Breast epithelium (tissue), 4 donors: ENCODE measurements at regions not wholly inside any gene's neighbourhood (a gene's known extent, or its start where the extent isn't known, plus 50 kb on each side); places are given as distances from the start of the nearest gene placed in this dataset.

Experiments used
- DNase-seq, 2 donors: peaks; one replicate each; pipeline ENCODE4 v3.0.0-alpha.2; 2019; ENCODE audit warnings: low spot score in 2 of 2
- H3K27ac ChIP-seq, 2 donors: fragments of 200-600 bp; sonication (generic) in 1 of 2; one replicate each; pipeline ENCODE4 v1.5.1; 2016 to 2019; ENCODE audit warnings: mild to moderate bottlenecking in 1 of 2
- H3K27me3 ChIP-seq, 2 donors: fragments of 200-600 bp; sonication (generic) in 1 of 2; one replicate each; pipeline versions ENCODE4 v1.5.1 to v1.6.0; 2017 to 2019; ENCODE audit warnings: control low read depth in 1 of 2, mild to moderate bottlenecking in 1 of 2
- H3K36me3 ChIP-seq: fragments of 200-600 bp; one replicate; pipeline ENCODE4 v1.5.1; 2019
- H3K4me1 ChIP-seq, 2 donors: fragments of 200-600 bp; sonication (generic); one replicate each; pipeline ENCODE4 v1.5.1; 2016 to 2019; ENCODE audit warnings: control low read depth in 1 of 2
- H3K4me3 ChIP-seq, 3 donors: fragments of 200-600 bp; sonication (generic); 1 replicate in 2 of 3; 2 replicates in 1 of 3; pipeline ENCODE4 v1.5.1; 2016 to 2019; ENCODE audit warnings: mild to moderate bottlenecking in 3 of 3, moderate library complexity in 2 of 3
- H3K9me3 ChIP-seq, 2 donors: fragments of 200-600 bp; sonication (generic) in 1 of 2; one replicate each; pipeline ENCODE4 v1.5.1; 2016 to 2019; ENCODE audit warnings: control low read depth in 1 of 2
- POLR2A ChIP-seq: fragments of 450-650 bp; IDR thresholded peaks from one replicate; pipeline ENCODE4 v1.6.1; 2016; ENCODE audit warnings: antibody characterized with exemption, mild to moderate bottlenecking, moderate library complexity
- POLR2AphosphoS5 ChIP-seq, 3 donors: sonication (generic); formaldehyde crosslinking; IDR thresholded peaks; one replicate each; pipeline ENCODE4 v1.6.1; 2017; ENCODE audit warnings: antibody characterized with exemption in 3 of 3
- intact Hi-C: fragments of 100-400 bp; cut with DNase I; formaldehyde crosslinking; loops from one replicate; pipeline ENCODE4 v1.15.1; 2023; ENCODE audit warnings: low total_unique reads
- TF ChIP-seq, protein P1 (sequence below), 3 donors: fragments of 450-650 bp; IDR thresholded peaks; one replicate each; pipeline ENCODE4 v1.5.1; 2016 to 2017; ENCODE audit warnings: antibody characterized with exemption in 3 of 3, mild to moderate bottlenecking in 3 of 3, moderate library complexity in 3 of 3

DNA sequence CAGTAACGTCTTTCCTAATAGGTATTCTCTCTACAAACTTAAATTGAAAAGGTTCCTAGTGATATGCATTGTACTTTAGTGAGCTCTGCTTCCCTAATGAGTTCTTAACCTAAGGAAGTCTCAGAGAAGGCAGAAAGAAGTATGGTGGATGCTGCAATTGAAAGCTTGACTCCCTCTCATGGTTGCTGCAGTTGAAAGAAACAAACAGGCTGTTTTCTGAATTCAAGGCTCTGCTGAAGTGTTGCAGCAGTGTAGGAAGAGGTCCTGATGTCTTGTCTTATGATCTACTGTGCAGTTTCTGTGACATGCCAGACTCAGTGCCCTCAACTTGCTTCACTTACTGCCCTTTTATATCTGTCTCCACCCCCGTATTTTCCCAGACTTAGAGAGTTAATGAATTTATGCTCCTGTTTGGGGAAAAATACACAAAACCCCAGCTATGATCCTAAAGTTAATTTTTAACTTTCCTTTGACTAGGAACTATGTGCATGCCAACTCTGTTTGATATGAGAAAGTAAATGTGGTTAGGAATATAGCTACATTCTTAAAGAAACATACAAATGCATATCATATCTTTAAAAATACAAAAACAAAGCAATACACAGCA, 655.3 kb upstream of the FAM98A start:
- Histone ChIP-seq H3K36me3 (no peaks in the 10 kb centered on the region), H3K9me3 (no peaks in the 10 kb centered on the region), H3K27me3 (no peaks in the 10 kb centered on the region), H3K4me1 (no peaks in the 10 kb centered on the region), H3K4me3 (no peak overlapping the region), H3K27ac (no peak overlapping the region)
- intact Hi-C loops: no loop called here
- no peak for DNase-seq
- TF ChIP-seq POLR2AphosphoS5 (IDR thresholded peaks at IDR 0.05) (no peak), POLR2A (no peak)
- TF ChIP-seq, protein P1, sequence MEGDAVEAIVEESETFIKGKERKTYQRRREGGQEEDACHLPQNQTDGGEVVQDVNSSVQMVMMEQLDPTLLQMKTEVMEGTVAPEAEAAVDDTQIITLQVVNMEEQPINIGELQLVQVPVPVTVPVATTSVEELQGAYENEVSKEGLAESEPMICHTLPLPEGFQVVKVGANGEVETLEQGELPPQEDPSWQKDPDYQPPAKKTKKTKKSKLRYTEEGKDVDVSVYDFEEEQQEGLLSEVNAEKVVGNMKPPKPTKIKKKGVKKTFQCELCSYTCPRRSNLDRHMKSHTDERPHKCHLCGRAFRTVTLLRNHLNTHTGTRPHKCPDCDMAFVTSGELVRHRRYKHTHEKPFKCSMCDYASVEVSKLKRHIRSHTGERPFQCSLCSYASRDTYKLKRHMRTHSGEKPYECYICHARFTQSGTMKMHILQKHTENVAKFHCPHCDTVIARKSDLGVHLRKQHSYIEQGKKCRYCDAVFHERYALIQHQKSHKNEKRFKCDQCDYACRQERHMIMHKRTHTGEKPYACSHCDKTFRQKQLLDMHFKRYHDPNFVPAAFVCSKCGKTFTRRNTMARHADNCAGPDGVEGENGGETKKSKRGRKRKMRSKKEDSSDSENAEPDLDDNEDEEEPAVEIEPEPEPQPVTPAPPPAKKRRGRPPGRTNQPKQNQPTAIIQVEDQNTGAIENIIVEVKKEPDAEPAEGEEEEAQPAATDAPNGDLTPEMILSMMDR (IDR thresholded peaks at IDR 0.05): no peak

DNA sequence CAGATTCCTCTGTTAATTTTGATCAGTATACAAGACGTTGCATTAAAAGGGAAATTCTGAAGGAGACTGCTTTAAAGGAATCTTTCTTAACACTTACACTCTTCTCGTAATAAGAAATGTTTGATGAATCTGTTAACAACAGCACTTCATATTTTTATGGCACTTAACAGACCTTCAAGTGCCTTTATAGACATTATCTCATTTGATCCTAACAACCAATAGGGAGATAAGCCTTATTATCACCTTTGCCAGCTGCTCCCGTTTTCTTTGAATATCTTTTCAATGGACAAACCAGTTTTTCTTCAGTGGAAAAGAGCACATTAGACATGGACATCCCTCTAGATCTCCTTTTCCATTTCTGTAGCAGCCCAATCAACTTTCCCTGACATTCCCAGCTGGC, 653.0 kb upstream of the FAM98A start:
- no peaks in the 10 kb centered on the region for H3K9me3 ChIP-seq
- TF ChIP-seq POLR2A: no peak
- TF ChIP-seq, protein P1 (IDR thresholded peaks at IDR 0.05): no peak
- H3K4me3 ChIP-seq: no peak overlapping the region
- H3K36me3 ChIP-seq: no peaks in the 10 kb centered on the region
- intact Hi-C loops: no loop called here
- H3K27ac ChIP-seq: no peak overlapping the region
- no peak for DNase-seq
- no peaks in the 10 kb centered on the region for H3K4me1 ChIP-seq
- H3K27me3 ChIP-seq: no peaks in the 10 kb centered on the region

GRCh38 chr2:34251578-34251977, 652.5 kb upstream of the FAM98A start:
- Histone ChIP-seq H3K4me3 (no peak overlapping the region), H3K27ac (no peak overlapping the region), H3K4me1 (no peaks in the 10 kb centered on the region), H3K27me3 (no peaks in the 10 kb centered on the region), H3K36me3 (no peaks in the 10 kb centered on the region), H3K9me3 (no peaks in the 10 kb centered on the region)
- DNase-seq: no peak
- intact Hi-C loops: no loop called here
- TF ChIP-seq POLR2A: no peak
- TF ChIP-seq, protein P1 (IDR thresholded peaks at IDR 0.05): no peak
- no peak for TF ChIP-seq POLR2AphosphoS5 (IDR thresholded peaks at IDR 0.05)

GRCh38 chr2:34244195-34244594, 645.1 kb upstream of the FAM98A start:
- Histone ChIP-seq H3K4me3 (no peak overlapping the region), H3K4me1 (no peaks in the 10 kb centered on the region), H3K36me3 (no peaks in the 10 kb centered on the region), H3K27ac (no peak overlapping the region), H3K27me3 (no peaks in the 10 kb centered on the region), H3K9me3 (no peaks in the 10 kb centered on the region)
- DNase-seq: no peak
- intact Hi-C loops: no loop called here
- TF ChIP-seq POLR2A: no peak
- TF ChIP-seq POLR2AphosphoS5 (IDR thresholded peaks at IDR 0.05): no peak

- no peak overlapping the region for H3K27ac ChIP-seq
- DNase-seq: no peak
- no peaks in the 10 kb centered on the region for H3K9me3 ChIP-seq
- TF ChIP-seq POLR2AphosphoS5 (IDR thresholded peaks at IDR 0.05): no peak
- TF ChIP-seq POLR2A: no peak
- TF ChIP-seq, protein P1 (IDR thresholded peaks at IDR 0.05): no peak
- intact Hi-C loops: no loop called here
- no peaks in the 10 kb centered on the region for H3K36me3 ChIP-seq
- H3K4me1 ChIP-seq: no peaks in the 10 kb centered on the region
- no peak overlapping the region for H3K4me3 ChIP-seq
- no peaks in the 10 kb centered on the region for H3K27me3 ChIP-seq
Observed at GRCh38 chr2:34242763-34243123, 643.6 kb upstream of the FAM98A start.
